HPDE6-E6E7 (cell line): ENCODE measurements at regions not wholly inside any gene's neighbourhood (a gene's known extent, or its start where the extent isn't known, plus 50 kb on each side); places are given as distances from the start of the nearest gene placed in this dataset.
"Not testable (repeated sequence)": the region's sequence is repeated elsewhere in the genome, so short reads cannot be mapped to it uniquely, and the experiment has no call there.

ENCODE experiments used
- DNase-seq: peaks from one replicate; pipeline ENCODE4 v3.0.0; 2011; ENCODE audit warnings: missing footprints; ENCODE audit errors: extremely low spot score

DNA sequence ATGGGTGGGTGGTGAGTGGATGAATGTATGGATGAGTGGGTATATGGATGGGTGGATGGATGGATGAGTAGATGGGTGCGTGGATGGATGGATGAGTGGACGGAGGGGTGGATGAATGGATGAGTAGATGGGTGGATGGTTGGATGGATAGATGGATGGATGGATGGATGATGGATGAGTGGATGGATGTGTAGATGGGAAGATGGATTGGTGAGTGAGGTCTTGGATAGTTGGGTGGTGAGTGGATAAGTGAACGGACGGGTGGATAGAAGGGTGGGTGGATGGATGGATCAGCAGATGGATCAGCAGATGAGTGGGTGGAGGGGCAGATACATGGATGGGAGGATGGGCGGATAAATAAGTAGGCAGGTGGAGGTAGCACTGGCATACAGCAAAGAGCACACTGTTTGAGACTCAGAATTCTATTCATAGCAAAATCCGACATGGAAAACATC is 163.5 kb downstream of the C9orf50 start:
- no peak for DNase-seq

- no peak for DNase-seq
Measured at GRCh38 chr9:129456549-129457324, 164.2 kb downstream of the C9orf50 start.

- DNase-seq, result no peak
Measured at GRCh38 chr9:129455151-129455995, 165.5 kb downstream of the C9orf50 start.

DNA sequence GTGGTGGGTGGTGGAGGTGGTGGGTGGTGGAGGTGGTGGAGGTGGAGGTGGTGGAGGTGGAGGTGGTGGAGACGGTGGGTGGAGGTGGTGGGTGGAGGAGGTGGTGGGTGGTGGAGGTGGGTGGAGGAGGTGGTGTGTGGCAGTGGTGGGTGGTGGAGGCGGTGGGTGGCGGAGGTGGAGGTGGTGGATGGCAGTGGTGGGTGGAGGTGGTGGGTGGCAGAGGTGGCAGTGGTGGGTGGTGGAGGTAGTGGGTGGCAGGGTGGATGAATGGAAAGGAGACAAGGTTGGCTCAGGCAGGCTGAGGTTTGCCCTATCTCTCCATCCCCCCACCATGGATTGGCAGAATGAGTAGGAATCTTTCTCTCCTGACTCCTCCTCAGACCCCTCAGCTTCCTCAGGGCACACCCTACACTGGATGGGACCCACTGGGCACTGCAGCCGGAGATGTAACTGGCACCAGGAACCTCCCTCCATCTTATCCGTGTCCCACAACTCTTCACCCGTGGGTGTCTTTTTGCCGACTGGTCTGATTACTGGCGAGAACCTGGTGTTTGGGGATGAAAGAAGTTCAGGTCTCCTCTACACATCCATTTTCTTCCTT is 166.3 kb downstream of the C9orf50 start:
- DNase-seq, result no peak

DNA sequence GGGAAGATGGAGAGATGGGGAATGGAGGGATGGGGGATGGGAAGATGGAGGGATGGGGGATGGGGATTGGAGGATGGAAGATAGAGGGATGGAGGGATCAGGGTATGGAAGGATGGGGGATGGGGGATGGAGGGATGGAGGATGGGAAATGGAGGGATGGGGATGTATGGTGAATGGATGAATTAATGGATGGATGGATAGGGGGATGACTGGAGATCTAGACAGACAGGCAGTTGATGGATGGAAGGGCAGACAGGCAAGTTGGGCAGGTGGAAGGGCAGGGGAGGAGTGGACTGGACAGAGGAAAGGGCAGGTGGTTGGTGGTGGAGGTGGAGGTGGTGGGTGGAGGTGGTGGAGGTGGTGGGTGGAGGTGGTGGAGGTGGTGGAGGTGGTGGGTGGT is 167.2 kb downstream of the C9orf50 start:
- DNase-seq, result no peak

DNA sequence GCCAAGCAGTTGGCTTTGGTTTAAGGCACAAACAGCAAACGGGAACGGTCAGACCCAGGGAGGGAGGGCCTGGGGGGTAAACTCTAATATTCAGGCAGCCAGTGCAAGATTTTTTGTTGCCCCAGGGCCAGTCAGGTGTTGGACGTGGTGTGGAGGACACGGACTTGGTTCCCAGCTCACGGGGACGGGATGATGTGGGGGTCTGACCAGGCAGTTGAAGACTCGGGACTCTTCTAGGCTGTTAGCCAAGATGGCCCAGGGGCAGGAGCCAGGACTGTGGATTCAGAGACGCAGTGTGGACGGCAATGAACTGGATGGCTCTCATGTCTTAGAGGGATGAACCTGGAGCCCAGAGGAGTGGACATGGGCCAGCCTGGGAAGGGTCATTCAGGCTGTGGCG is 169.2 kb downstream of the C9orf50 start:
- DNase-seq, result no peak

DNA sequence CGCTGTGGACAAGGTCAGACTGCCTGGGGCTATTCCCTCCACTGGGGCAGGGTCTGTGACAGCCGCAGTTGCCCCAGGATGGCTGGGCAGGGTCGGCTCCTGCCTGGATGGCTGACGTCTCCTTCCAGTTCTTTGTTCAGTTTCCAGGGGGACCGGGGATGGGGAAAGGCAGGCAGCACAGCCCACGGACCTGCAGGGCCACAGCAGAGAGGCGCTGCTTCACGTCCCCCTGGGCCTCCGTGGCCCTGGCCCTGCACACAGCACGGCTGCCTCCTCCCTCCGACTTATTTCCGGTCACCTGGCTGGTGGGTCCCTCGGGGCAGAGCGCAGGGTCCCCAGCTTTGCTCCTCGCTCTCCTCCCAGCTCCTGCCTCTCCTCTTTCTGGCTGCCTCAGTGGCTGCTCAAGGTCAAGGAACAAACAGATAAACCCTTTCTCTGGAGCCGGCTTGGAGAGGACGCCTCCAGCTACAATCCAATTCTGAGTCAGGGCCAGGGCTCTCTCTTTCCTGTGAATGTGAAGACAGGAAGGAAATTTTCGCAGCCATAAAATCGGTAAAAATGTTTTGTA is 169.7 kb downstream of the C9orf50 start:
- DNase-seq, result no peak

DNA sequence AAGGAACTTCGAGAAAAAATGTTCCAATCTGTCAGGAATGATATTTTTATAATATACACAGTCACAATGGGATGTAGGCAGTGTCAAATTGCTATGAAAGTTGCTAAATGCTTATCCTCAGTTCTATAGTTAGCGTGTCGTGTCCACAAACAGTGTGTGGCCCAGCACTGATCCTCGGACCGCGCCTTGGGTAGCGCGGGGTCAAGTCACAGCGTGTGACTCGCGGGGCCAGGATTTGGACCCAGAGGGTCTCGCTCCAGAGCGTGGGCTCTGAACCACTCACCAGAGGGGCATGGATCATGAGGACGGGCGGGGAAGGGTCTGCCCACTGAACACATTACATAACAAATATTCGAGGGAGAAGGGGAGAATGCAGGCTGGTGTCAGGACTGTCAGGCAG is 171.8 kb downstream of the C9orf50 start:
- no peak for DNase-seq

GRCh38 chr9:129446828-129447550 is 173.9 kb downstream of the C9orf50 start:
- DNase-seq, result no peak

DNA sequence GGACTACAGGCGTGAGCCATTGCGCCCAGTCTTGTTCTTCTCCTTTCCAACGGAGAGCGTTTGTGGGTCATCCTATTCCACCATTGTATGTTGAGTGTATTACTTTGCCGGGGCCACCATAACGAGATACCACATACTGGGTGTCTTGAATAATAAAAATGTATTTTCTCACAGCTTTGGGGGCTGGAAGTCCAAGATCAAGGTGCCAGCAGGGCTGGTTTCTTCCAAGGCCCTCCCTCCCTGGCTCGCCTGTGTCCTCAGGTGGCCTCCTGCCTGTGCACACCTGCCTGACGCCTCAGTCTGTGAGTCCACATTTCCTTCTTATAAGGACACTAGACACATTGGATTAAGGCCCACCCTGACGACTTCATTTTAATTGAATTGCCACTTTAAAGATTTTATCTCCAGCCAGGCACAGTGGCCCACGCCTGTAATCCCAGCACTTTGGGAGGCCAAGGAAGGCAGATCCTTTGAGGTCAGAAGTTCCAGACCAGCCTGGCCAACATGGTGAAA is 175.1 kb downstream of the C9orf50 start:
- no peak for DNase-seq

GRCh38 chr9:129443515-129444164 is 177.3 kb downstream of the C9orf50 start:
- not testable (repeated sequence) for DNase-seq

DNA sequence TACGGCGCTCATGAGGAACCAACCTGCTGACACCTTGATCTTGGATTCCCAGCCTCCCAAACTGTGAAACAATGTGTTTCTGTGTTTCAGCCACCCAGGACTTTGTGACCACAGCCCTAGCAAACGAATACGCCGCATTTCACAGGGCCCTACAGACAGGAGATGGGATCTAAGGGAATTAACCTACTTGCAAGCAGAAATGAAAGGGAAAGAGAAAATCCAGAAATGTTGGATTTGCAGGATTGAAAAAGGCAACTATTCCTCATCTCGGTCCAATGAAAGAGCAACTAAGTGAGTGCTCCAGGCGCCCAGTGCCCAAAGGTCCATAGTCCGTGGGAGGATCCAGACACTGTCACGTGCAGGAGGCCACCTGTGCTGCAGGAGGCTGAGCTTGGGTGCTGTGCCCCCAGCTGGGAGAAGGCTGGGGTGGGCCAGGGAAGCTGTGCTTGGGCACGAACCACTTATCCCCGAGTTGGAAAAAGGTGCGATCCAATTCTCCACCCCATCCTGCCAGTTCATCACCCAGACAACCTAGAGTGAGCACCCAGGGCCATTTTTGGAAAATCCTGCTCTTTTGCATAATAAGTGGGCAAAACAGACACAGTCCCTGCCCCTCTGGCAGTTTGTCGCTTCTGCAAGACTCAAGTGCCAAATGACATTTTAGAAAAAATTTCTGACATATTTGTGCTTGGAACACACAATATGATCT is 177.9 kb downstream of the C9orf50 start:
- no peak for DNase-seq

DNA sequence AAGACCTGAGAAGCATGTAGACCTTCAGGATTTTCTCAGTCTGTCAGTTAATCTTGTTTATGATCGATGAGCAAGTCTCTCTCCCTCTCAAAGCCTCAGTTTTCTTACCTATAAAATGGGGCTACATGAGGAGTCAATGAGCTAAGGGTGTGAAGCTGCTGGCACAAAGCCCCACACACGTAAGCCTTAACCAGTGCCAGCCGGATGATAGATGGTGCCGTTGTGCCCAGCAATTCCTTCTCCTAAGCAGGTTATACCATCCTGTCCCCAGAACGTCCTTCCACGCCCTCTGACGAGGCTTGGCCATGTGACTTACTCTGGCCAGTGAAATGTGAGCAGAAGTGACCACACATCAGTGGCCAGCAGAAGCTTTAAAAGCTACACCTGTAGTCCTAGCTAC is 179.0 kb downstream of the C9orf50 start:
- DNase-seq, result no peak

- DNase-seq, result no peak
Measured at GRCh38 chr9:129440435-129441186, 180.3 kb downstream of the C9orf50 start.

DNA sequence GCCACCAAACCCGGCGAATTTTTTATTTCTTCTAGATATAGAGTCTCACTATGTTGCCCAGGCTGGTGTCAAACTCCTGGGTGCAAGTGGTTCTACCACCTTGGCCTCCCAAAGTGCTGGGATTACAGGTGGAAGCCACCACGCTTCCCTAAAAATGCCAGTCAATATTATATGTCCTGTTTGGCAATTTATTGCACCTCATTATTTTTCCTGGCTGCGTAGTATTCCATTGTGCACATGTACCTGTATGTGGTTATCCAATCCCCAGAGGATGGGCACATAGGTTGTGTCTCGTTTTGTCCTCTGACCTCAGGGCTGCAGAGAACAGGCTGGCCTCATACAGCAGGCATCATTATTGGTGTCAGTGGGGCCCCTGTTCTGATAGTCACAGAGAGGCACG is 181.7 kb downstream of the C9orf50 start:
- DNase-seq, result no peak

- no peak for DNase-seq
Measured at GRCh38 chr9:129437626-129438323, 183.1 kb downstream of the C9orf50 start.

GRCh38 chr9:129436751-129437625 is 183.9 kb downstream of the C9orf50 start:
- DNase-seq, result no peak
